ENCODE measurements at regions not wholly inside any gene's neighbourhood (a gene's known extent, or its start where the extent isn't known, plus 50 kb on each side); places are given as distances from the start of the nearest gene placed in this dataset.
"Not testable (repeated sequence)": the region's sequence is repeated elsewhere in the genome, so short reads cannot be mapped to it uniquely, and the experiment has no call there.

DNA sequence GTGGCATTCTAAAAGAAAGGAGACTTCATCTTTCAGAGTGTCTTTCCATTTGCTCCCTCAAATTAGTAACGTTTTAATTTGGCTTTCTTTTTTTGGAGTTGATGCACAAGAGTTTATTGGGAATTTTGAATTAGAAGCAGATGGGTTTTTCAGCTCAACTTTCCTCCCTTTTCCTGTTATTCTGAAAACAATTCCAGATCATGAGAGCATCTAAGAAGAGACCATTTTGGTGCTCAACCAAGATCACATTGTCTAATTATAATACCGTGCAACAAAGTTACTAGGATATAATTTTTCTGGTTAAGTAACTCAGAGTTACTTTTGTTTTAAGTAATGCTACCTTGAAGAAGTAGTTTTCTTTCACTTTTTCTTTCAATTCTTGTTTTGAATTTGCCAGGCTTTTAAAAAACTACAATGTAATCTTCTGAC, 396.6 kb upstream of the KLF6 start:
- no peak for DNase-seq

DNA sequence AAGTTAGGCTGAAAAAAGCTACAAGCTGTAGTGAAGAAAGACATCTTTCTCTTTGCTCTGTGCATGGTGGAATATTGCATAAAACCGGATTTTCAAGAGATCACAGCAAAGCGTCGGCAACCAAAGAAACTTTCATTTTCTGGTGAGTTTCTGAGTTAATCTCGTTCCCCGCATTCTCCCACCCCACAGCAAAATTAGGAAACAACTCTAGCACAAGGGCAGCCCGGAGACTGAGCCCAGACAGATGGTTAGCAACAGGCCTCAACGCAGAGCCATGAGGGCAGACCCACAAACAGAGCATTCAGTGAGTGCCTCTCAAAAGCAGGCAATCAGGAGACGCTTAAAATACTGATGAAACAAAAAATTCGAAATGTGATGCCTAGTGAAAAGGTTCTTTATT, 396.1 kb upstream of the KLF6 start:
- DNase-seq: no peak

DNA sequence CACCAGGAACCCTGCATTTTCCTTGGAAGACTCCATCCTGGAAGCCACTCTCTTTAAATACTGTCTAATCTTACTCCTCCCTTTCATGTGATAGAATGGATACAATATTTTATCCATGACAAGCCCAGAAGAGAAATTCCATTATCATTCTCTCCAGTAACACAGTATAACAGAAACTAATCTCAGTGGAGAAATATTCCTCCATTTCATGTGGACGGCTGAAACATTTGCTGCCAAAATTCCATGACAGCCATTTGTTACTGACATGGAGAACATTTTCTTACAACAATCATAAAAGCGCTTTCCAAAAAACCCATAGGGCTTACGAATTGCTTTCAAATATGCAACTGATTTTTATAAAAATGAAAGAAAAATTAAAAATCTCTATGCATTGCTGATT, 392.8 kb upstream of the KLF6 start:
- DNase-seq: no peak

DNA sequence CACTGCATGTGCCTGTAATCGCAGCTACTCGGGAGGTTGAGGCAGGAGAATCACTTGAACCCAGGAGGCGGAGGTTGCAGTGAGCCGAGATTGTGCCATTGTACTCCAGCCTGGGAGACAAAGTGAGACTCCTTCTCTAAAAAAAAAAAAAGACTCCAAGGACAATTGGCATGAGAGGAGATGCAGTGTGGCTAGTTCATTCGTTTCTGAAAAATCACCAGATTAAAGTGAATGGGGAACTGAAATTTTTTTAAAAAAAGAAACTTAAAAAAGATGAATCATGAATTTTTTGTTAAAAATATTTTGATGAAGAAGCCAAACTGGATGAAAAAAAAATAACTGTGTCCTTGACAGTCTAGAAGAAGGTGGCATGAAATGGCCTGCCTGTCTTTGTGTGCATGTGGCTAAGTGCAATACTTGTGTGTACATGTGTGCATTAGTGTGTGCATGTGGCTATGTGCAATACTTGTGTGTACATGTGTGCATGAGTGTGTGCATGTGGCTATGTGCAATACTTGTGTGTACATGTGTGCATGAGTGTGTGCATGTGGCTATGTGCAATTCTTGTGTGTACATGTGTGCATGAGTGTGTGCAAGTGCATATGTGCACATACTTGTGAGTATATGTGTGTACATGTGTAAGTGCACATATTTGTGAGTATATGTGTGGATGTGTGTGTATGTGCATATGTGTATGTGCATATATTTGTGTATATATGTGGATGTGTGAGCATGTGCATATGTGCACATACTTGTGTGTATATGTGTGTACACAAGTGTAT, 391.7 kb upstream of the KLF6 start:
- DNase-seq: no peak

DNA sequence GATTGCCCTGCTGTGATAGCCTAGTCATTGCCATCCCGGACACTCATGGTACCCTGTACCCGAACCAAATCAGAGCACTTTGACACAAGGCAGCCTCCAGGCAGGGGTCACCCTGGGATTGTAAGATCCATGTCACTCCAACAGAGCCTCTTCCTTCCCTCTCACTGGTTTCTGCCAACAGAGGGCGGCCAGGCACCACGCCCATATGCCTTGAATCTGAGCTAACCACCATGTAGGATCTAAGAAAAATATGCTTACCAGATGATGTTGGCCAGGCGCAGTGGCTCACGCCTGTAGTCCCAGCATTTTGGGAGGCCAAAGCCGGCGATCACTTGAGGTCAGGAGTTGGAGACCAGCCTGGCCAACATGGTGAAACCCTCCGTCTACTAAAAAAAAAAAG, 389.2 kb upstream of the KLF6 start:
- no peak for DNase-seq

DNA sequence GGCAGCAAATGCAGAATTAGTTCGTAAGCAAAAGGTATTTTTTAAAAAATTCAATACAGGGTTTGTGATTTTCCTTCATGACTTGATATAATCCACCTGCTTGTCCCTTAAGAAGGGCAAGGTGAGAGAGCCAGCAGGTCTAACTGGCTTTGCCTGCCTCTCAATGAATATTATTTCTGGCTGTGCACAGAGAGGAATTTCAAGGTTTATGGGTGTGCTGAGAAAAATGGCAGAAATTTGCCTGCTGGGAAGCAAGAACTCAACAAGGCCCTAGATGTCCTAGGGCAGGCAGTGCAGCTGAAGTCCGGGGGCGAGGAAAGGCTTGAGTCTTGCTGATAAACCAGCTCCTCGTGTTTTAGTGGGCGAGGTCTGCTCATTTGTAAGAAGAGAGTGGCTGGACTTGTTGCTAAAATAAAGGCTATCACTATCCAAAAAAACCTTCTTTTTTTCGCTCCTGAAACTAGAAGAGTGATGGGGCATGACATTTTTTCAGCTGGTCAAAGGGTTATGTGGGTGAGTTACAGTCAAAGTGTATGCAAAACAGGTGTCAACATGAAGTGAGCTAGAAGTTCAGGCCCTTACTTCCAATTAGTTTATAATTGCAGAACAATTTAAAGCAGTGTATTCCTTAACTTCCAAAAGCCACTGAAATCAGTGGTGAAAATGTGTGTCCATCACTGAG, 385.8 kb upstream of the KLF6 start:
- DNase-seq: no peak

DNA sequence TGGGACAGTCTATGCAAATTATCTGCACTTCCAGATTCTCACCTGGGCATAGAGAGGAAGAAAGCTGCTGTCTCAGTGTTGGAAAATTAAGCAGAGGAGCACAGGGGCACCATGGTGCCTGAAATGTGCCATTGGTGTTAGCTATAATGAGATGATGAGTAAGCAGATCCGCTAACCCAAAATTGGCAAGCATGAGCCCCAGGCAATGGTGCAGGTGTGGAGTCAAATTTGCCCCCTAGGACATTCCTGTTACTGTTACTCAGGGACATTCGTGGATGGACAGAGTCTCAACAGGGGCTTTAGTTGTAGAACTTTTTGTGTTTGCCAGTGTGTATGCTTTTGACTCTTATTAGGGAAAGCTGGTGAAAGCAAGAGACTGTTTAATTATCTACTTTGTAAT, 385.2 kb upstream of the KLF6 start:
- no peak for DNase-seq

DNA sequence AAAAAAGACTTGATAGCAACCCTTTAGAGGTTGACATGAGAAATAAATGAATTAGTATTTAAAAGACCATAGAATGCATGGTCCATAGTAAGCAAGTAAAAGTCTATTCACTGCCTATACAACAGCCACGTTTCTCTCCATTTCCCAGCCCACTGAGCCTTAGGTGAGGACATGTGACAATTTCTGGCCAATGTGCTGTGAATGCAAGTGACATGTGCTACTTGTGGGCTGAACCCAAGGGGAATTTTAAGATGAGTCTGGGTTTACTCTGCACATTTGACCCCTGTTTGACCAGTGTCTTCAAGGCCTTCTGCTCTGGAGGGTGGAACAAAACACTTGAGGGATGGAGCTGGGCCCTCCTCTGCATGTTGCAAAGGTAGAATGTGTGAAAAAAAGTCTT, 384.4 kb upstream of the KLF6 start:
- no peak for DNase-seq

DNA sequence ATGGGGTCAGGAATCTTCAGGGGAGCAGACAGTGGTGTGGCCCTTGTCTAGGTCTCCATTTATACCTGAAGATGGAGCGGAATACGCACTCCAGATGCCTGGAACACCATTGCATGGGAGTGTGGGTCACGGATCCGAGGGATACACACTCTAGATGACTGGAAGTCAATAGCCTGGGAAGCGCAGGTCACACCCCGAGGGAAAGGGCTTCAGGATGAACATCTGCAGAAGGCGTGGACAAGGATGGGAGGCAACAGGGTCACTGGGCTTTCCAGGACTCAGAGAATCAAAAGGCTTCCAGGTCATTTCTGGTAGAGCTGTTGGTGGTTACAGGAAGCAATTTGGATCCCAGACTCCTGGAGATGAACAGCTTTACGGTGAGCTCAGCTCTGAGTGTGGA, 382.2 kb upstream of the KLF6 start:
- no peak for DNase-seq

DNA sequence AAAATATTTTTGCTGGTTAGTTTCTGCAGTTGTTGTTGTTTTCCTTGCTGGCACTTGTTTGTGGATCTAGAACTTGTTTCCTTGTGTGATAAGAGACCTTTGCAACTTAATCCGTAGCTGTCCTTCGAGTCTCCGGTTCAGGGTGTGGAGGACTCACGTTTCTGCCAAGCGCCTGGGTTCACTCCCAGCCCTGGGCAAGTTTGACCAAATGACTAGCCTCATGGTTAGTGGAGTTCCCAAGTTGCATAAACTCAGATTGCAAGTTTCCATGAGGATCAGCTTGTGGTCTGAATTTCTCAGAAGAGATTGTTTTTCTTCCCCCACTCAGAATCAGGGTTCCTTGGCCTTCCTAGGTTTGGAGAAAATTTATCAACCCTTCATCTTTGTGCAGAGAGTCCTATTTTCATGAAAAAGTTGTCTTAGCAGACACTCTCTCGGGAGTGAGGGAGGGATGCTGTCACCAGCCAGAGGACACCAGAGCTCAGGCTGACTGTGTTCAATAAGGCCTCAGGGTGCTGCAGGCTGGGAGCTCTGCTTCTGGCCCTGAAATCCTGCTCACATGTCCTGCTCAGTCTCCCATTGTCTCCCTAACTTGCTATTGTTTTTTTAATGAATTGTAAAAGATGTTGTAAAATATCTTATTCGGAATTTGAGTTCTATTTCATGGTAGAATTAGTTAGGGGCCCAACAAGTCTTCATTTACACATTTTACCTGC, 377.7 kb upstream of the KLF6 start:
- DNase-seq: no peak

DNA sequence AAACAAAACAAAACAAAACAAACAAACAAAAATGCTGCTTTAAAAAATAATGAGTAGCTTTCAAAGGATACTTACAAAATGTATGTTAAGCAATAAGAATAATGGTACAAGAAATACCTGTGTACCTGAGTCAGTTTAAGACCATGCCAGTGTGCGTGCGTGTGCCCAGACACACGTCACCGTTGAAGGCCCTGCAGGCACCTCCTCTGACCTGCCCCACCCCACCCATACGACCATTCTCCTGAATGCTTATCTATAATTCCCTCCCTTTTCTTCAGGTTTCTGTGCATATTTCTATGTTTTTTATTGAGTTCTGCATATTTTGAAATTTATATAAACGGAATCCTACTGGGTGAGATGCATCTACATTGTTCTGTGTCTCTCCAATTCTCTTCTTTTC, 374.2 kb upstream of the KLF6 start:
- no peak for DNase-seq

DNA sequence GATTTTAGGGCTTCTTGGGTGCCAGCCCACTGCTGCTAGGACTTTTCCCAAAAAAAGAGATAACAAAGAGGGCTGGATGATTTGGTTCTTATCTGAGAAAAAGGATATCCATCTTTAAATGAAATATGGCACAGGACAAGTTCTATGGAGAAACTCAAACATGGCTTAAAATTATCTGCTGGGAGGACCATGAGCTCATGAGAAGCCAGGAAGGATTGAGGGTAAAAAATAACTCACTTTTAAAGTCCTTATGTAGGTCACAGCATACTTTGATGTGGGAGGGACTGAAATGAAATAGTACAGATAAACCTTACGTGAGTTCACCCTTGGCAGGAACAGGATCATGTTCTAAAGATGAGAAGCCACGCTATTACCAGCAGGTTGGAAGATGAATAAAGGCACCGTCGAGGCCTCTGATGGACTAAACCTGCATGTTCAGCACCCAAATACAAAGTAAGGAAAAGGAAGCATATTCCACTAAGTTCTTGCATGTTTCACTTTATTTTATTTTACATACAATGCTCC, 369.2 kb upstream of the KLF6 start:
- no peak for DNase-seq

DNA sequence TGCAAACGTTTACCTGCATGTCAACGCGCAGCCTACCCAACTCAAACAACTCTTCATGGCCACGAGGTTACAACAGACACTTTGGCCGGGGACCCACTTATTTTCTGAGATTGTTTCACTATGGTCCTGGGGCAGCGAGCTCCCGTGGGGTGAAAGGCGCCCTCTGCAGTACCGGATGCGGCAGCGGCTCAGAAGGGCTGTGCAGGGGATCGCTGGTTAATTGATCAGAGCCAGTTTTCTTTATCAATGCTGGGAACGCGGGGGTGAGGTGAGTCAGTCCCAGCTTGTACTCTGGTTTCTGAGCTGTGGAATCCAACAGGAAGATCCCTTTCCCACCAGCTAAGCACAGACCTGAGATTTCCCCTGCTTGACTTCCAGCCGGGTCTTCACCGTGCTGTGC, 366.5 kb upstream of the KLF6 start:
- DNase-seq: no peak

DNA sequence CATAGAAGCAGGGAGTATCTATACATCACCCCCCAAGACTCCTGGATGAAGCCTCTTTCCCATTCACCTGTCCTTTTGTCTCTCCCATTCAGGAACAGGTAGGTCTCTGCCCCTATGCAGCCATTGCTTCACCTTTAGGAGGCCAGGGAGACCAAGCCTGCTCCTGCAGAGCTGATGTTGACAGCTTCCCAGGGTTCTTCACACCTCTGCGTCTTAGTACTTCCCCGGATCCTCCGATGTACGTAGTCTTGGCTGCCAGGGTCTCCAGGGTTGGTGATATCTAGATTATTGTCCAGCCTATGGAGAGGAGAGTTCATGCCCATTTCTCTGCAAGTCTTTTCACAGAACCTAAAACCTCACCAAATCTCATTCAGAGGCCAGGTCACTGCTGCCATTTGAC, 365.7 kb upstream of the KLF6 start:
- no peak for DNase-seq

DNA sequence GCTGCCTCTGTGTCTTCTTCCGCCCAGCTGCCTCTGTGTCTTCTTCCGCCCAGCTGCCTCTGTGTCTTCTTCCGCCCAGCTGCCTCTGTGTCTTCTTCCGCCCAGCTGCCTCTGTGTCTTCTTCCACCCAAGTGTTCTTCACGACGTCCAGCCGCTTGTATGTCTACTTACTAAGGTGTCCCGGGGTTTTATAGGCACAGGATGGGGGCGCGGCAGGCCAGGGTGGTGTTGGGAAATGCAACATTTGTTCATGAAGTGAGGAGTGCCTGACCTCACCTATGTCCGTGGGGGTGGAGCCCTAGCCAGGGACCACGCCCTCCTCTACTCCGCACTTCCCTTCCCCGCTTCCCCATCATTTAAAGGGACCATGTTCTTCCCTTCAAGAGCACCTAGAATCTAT, 364.5 kb upstream of the KLF6 start:
- not testable (repeated sequence) for DNase-seq

DNA sequence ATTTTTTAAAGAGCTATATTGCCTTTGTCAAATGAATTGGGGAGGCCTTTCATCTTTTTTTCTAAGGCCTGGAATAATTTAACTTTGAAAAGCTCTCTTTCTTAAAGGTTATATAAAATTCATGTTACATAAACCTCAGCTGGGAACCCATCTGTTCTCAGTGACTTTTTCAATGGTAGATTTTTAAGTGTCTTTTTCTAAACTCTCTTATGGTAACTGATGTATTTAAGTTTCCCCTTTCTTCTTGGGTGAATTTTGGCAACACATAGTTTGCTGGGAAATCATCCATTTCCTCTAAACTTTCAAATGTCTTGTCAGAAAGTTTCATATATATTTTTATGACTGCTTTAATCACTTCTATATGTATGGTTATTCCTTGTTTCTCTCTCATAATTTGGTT, 362.2 kb upstream of the KLF6 start:
- no peak for DNase-seq

DNA sequence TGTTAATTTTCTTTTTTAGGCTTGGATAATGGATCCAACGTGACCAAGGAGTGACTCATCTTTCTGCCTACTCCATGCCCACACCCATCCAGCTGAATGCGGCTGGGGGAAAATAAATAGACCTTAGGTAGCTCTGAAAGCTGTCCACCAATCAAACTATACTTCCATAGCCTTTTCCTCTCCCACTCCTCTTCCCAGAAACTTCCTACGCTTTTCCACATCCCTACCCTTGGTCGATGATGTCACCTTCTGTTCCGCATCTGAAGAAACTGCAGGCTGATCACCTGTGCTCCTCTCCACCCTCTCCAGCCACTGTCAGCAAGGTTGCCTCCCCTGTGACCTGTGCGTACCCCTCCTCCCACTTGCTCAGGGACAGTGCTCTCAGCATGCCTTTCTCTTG, 359.8 kb upstream of the KLF6 start:
- no peak for DNase-seq

DNA sequence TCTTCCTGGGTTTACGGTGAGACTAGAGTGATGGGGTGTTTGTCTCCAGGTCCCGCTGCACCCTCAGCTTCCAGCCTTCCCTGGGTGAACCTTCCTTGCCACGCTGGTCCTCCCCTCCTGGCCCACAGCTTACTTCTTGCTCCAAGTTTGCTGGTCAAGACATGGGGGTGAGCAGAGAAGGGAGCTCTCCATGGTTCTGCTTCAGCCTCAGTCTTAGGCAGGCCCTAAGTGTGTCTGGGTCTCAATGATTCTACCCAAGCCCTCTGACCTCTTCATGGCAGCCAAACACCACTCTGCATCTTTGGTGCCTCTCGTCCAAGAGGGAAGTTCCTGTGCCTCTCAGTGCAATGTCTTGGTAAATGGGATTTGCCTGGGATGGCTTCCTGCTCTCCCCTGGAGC, 356.5 kb upstream of the KLF6 start:
- DNase-seq: no peak

DNA sequence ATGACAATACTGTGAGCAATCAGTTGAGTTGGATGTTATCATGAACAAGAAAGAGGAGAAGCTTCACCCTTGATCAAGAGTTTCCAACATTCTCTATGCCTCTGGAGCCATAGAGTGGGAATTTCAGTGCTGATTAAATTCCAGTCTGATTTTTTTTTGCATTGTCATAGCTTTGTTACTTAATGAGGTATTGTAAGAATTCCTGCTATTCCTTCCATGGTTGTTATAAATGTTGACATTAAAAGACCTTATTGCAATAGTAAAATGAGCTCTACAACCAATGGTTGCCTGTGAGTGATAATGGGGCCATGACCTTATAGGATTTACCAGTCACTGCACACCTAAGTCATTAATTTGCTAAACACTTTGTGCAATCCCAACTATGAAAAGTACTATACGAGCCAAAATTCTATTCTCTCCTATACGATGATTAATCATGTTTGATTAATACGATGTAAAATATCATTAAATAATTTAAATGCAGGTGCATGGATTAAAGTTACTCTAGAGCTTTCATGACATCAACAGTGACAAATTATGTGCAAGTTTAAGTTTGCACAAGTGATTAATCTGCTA, 353.2 kb upstream of the KLF6 start:
- no peak for DNase-seq

DNA sequence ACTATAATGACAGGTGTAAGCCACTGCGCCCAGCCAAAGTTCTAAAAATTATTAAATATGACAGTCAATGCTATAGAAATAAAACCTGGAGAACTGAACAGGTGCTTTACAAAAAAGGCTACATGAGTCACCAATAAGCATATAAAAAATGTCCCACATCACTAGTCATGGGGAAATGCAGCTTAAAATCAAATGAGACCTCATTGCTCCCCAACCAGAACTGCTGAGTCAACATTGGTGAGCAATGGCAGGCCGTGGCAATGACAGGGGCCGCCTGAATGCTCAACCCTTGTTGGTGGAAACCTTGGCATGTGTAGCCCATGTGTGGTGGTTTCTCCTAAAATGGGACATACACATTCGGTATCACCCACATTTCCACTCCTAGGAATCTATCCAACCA, 352.3 kb upstream of the KLF6 start:
- no peak for DNase-seq

DNA sequence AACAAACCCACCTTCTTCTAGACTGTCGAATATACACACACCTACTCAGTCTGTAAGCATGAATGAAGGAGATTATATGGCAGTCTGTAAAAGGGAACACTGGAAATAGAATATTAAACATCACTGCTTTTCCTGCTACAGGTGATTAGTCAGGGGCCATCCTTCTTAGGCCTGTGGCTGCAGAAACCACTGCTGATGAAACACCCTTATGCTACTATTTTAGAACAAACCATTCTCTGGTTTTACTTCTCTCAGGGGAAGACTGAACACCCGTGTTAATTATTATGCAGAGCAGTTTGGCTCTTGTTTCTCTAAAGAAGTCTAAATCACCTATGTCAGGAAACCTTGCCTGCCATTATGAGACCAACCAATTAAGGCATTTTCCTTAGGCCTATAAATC, 351.1 kb upstream of the KLF6 start:
- DNase-seq: no peak

DNA sequence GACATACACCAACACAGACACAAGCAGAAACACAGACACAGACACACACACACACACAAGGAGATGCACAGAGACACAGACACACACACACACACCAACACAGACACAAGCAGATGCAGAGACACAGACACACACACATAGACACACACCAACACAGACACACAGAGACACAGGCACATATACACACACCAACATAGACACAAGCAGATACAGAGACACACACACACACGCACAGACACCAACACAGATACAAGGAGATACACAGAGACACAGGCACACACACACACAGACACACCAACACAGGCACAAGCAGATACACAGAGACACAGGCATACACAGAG, 347.2 kb upstream of the KLF6 start:
- no peak for DNase-seq

DNA sequence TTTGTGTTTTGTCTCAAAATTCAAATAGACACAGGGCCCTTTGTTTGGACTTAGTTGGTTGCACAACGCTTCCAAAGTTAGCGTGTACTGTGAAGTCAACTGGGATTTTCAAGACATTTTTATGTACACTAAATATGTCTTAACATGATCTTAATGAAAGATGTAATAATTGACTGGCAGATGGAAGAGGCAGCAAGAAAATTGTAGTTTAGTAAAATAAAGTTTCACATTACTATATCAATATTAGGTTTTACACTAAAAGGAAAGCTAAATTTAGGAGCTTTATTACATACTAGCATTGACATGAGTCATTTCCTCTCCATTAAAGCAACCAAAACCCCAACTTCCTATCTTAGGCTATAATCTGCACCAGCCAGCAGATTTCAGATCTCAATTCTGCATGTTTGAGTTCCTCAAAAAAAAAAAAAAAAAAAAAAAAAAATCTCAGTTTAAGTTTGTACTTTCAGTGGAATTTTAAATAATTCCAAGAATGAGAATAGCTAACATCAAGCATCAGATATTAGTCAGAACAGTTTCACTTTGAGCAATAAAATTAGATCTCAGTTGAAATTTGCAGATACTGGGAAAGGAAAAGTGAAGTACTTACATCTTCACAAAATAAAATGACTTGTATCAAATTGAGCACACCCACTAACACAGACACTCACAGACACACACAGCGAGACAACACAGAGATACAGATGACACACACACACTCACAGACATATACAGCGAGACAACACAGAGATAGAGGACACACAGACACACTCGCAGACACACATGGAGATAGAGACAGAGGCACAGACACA, 346.6 kb upstream of the KLF6 start:
- peak; percentile 87 for DNase-seq

Measured in SIG-M5 (cell line).